ENCODE measurements at regions not wholly inside any gene's neighbourhood (a gene's known extent, or its start where the extent isn't known, plus 50 kb on each side); places are given as distances from the start of the nearest gene placed in this dataset.

- no peak for TF ChIP-seq USF1 (CRISPR knock-in tag; IDR thresholded peaks at IDR 0.05)
- TF ChIP-seq ZNF77 (CRISPR knock-in tag; IDR thresholded peaks at IDR 0.05) = no peak
- TF ChIP-seq ZNF121 (CRISPR knock-in tag; conservative IDR thresholded peaks at IDR 0.05) = no peak
- TF ChIP-seq HES1 (IDR thresholded peaks at IDR 0.05; ENCODE audit: low read depth) = no peak
- no peak for TF ChIP-seq PCBP2 (IDR thresholded peaks at IDR 0.05; ENCODE audit: low read depth, low read length, poor library complexity, severe bottlenecking)
- no peak for TF ChIP-seq TAL1 (IDR thresholded peaks at IDR 0.05)
- no peak for TF ChIP-seq SFPQ (IDR thresholded peaks at IDR 0.05; ENCODE audit: low read depth, low read length)
- no peak for TF ChIP-seq MAFF (IDR thresholded peaks at IDR 0.05; ENCODE audit: low read length)
- TF ChIP-seq TRIM28 (IDR thresholded peaks at IDR 0.05) = no peak
Observed at GRCh38 chr3:66709532-66709931, 208.7 kb upstream of the LRIG1 start (continued).

GRCh38 chr3:66712210-66712609 lies 211.4 kb upstream of the LRIG1 start:
- H3K27me3 ChIP-seq (ENCODE audit: control insufficient read depth in 2 of 2, insufficient read depth in 2 of 2, low read length in 2 of 2) = no peaks in the 10 kb centered on the region
- H3K9me1 ChIP-seq (ENCODE audit: control insufficient read depth, insufficient read depth, low read length) = no peaks in the 10 kb centered on the region
- BruUV-seq (replicated peaks) = no TSS peak
- intact Hi-C loops (cut with micrococcal nuclease) (no loop called here), in situ Hi-C loops (cut with MboI) (no loop called here)
- H2AFZ ChIP-seq (ENCODE audit: low read depth, low read length) = no peak overlapping the region
- H3K79me2 ChIP-seq (ENCODE audit: control insufficient read depth, insufficient read depth, low read length) = no peaks in the 10 kb centered on the region
- no peaks in the 10 kb centered on the region for H3K4me1 ChIP-seq (replicated peaks in 1 of 2; ENCODE audit: control insufficient read depth in 2 of 2, insufficient read depth in 2 of 2, low read length in 2 of 2)
- CTCF ChIA-PET (ENCODE audit: low intra/inter-chr PET ratio) = no interaction called here
- FAIRE-seq (no peak), DNase-seq (ENCODE audit: extremely low read depth in 1 of 4, low spot score in 3 of 4) (no peak), ATAC-seq (no peak)
- H3K4me2 ChIP-seq (ENCODE audit: insufficient read depth, low read length) = no peak overlapping the region
- WGBS (ENCODE audit: insufficient coverage, low coverage, missing lambda C conversion rate) = 0% methylated on average over 4 of the region's 4 CpGs
- no peaks in the 10 kb centered on the region for H3K36me3 ChIP-seq (ENCODE audit: control insufficient read depth, insufficient read depth, low read length)
- H3K4me3 ChIP-seq = no peak overlapping the region
- no peaks in the 10 kb centered on the region for H4K20me1 ChIP-seq (replicated peaks; ENCODE audit: control insufficient read depth, insufficient read depth, low read length)
- no peak overlapping the region for H3K9ac ChIP-seq (ENCODE audit: insufficient read depth in 1 of 2, low read depth in 2 of 2, low read length in 2 of 2)
- H3K27ac ChIP-seq (ENCODE audit: extremely low read depth, low read depth, low read length) = no peak overlapping the region
- no peak for TF ChIP-seq ZBTB8A (IDR thresholded peaks at IDR 0.05; ENCODE audit: partially characterized antibody)
- TF ChIP-seq MTA2 (IDR thresholded peaks at IDR 0.05; ENCODE audit: low read depth) = no peak
- no peak for TF ChIP-seq MYC (IDR thresholded peaks at IDR 0.05; ENCODE audit: low read depth, low read length)
- no peak for TF ChIP-seq MYC (CRISPR knock-in tag; IDR thresholded peaks at IDR 0.05; ENCODE audit: borderline replicate concordance, low read depth)
- no peak for TF ChIP-seq ZNF24 (IDR thresholded peaks at IDR 0.05)
- no peak for TF ChIP-seq CHCHD3 (CRISPR knock-in tag; IDR thresholded peaks at IDR 0.05)
- TF ChIP-seq TGIF2 (CRISPR knock-in tag; IDR thresholded peaks at IDR 0.05) = no peak
- TF ChIP-seq ZFP1 (CRISPR knock-in tag; IDR thresholded peaks at IDR 0.05) = no peak
- POLR2A ChIA-PET = no interaction called here
- H3K9me3 ChIP-seq (replicated peaks; ENCODE audit: control insufficient read depth, insufficient read depth, low read depth, low read length) = no peaks in the 10 kb centered on the region
